Keratinocyte (primary cell): ENCODE measurements at regions not wholly inside any gene's neighbourhood (a gene's known extent, or its start where the extent isn't known, plus 50 kb on each side); places are given as distances from the start of the nearest gene placed in this dataset.

ENCODE experiments used
- DNase-seq: peaks from one replicate; pipeline ENCODE4 v3.0.0-alpha.2; 2011; ENCODE audit warnings: low read depth, missing footprints, low spot score
- FAIRE-seq: peaks from 2 replicates; lab custom pipeline; 2011; peaks lifted over from hg19 to GRCh38; lab: Jason Lieb, UNC
- H2AFZ ChIP-seq: 2 replicates; pipeline ENCODE4 v1.6.0; 2012; ENCODE audit warnings: low read length, control low read depth, inconsistent platforms; ENCODE audit not compliant: control insufficient read depth
- H3K27ac ChIP-seq: 2 replicates; pipeline ENCODE4 v1.5.1; 2011; ENCODE audit warnings: low read length; ENCODE audit not compliant: control insufficient read depth, insufficient read depth
- H3K27me3 ChIP-seq: 3 replicates; pipeline ENCODE4 v1.6.0; 2011; ENCODE audit warnings: low read length; ENCODE audit not compliant: control insufficient read depth, insufficient read depth; ENCODE audit errors: extremely low read depth
- H3K36me3 ChIP-seq, 2 experiments: 2 replicates in 1 of 2; 3 replicates in 1 of 2; pipeline ENCODE4 v1.5.1; 2011; ENCODE audit warnings: low read length in 2 of 2, mild to moderate bottlenecking in 1 of 2; ENCODE audit not compliant: control insufficient read depth in 2 of 2, insufficient read depth in 2 of 2; ENCODE audit errors: extremely low read depth in 1 of 2
- H3K4me1 ChIP-seq: 3 replicates; pipeline ENCODE4 v1.5.1; 2011; ENCODE audit warnings: low read length; ENCODE audit not compliant: control insufficient read depth, insufficient read depth; ENCODE audit errors: extremely low read depth
- H3K4me2 ChIP-seq: 3 replicates; pipeline ENCODE4 v1.6.0; 2011; ENCODE audit warnings: low read depth, low read length; ENCODE audit not compliant: control insufficient read depth, insufficient read depth; ENCODE audit errors: extremely low read depth
- H3K4me3 ChIP-seq, 3 experiments: fragments of 200-600 bp in 1 of 3; sonication (generic) in 1 of 3; 2 replicates in 2 of 3; 3 replicates in 1 of 3; pipeline ENCODE4 v1.5.1; 2011 to 2016; ENCODE audit warnings: low read length in 3 of 3, mild to moderate bottlenecking in 3 of 3, control low read depth in 2 of 3, inconsistent platforms in 1 of 3, low read depth in 1 of 3, mixed read lengths in 1 of 3, mixed run types in 1 of 3, moderate library complexity in 1 of 3; ENCODE audit not compliant: control insufficient read depth in 2 of 3, insufficient read depth in 2 of 3; ENCODE audit errors: extremely low read depth in 1 of 3
- H3K79me2 ChIP-seq: 2 replicates; pipeline ENCODE4 v1.6.0; 2012; ENCODE audit warnings: low read length; ENCODE audit not compliant: control insufficient read depth, insufficient read depth
- H3K9ac ChIP-seq: 3 replicates; pipeline ENCODE4 v1.6.0; 2011; ENCODE audit warnings: low read length; ENCODE audit not compliant: control insufficient read depth, insufficient read depth; ENCODE audit errors: extremely low read depth
- H3K9me1 ChIP-seq: 3 replicates; pipeline ENCODE4 v1.6.0; 2011; ENCODE audit warnings: low read length; ENCODE audit not compliant: control insufficient read depth, insufficient read depth; ENCODE audit errors: extremely low read depth
- H3K9me3 ChIP-seq: 2 replicates; pipeline ENCODE4 v1.5.1; 2012; ENCODE audit warnings: low read depth, low read length; ENCODE audit not compliant: control insufficient read depth
- H4K20me1 ChIP-seq: 3 replicates; pipeline ENCODE4 v1.6.0; 2011; ENCODE audit warnings: low read length; ENCODE audit not compliant: control insufficient read depth, insufficient read depth; ENCODE audit errors: extremely low read depth
- CTCF ChIP-seq, 3 experiments: IDR thresholded peaks in 1 of 3; conservative IDR thresholded peaks in 1 of 3; optimal IDR thresholded peaks in 1 of 3; 2 replicates in 2 of 3; 3 replicates in 1 of 3; pipeline versions ENCODE3 to v1.5.1; 2011; ENCODE audit warnings: low read length in 3 of 3, mild to moderate bottlenecking in 3 of 3, moderate library complexity in 2 of 3, control low read depth in 1 of 3, inconsistent platforms in 1 of 3; ENCODE audit not compliant: insufficient read depth in 2 of 3; ENCODE audit errors: extremely low read depth in 1 of 3
- EZH2 ChIP-seq: IDR thresholded peaks from one replicate; pipeline ENCODE4 v1.6.1; 2012; ENCODE audit warnings: inconsistent platforms, mild to moderate bottlenecking, low read length, moderate library complexity
- dilution Hi-C: fragments of 300-500 bp; cut with MboI; formaldehyde crosslinking; loops from one replicate; pipeline ENCODE4 v1.7.0; 2020; ENCODE audit warnings: low sequenced_read_pairs; ENCODE audit not compliant: extremely low pct_ligation_motif_present

GRCh38 chr2:155030296-155030695 is 331.8 kb downstream of the KCNJ3 start:
- Histone ChIP-seq H2AFZ (no peak overlapping the region), H3K27ac (no peak overlapping the region), H3K4me1 (no peaks in the 10 kb centered on the region), H3K79me2 (no peaks in the 10 kb centered on the region), H3K4me2 (no peak overlapping the region), H3K9me3 (no peaks in the 10 kb centered on the region), H4K20me1 (no peaks in the 10 kb centered on the region), H3K9me1 (no peaks in the 10 kb centered on the region), H3K4me3 (no peak overlapping the region), H3K36me3 (no peaks in the 10 kb centered on the region), H3K27me3 (no peaks in the 10 kb centered on the region), H3K9ac (no peak overlapping the region)
- TF ChIP-seq EZH2, result no peak
- dilution Hi-C loops, result no loop called here
- FAIRE-seq, result no peak
- no peak for DNase-seq

GRCh38 chr2:155026651-155027174 is 328.2 kb downstream of the KCNJ3 start:
- H3K9me1 ChIP-seq, result no peaks in the 10 kb centered on the region
- H3K27ac ChIP-seq, result no peak overlapping the region
- DNase-seq (no peak), FAIRE-seq (no peak)
- H2AFZ ChIP-seq, result no peak overlapping the region
- no peaks in the 10 kb centered on the region for H3K27me3 ChIP-seq
- H3K4me3 ChIP-seq, result no peak overlapping the region
- H3K9ac ChIP-seq, result no peak overlapping the region
- no peaks in the 10 kb centered on the region for H3K4me1 ChIP-seq
- no peaks in the 10 kb centered on the region for H3K79me2 ChIP-seq
- no peak overlapping the region for H3K4me2 ChIP-seq
- dilution Hi-C loops, result no loop called here
- no peaks in the 10 kb centered on the region for H3K36me3 ChIP-seq
- TF ChIP-seq CTCF (optimal IDR thresholded peaks at IDR 0.05 in 1 of 3, IDR thresholded peaks at IDR 0.05 in 1 of 3, conservative IDR thresholded peaks at IDR 0.05 in 1 of 3; ENCODE audit: extremely low read depth in 1 of 3, insufficient read depth in 2 of 3, low read length in 3 of 3) (no peak), EZH2 (no peak)
- no peaks in the 10 kb centered on the region for H4K20me1 ChIP-seq
- H3K9me3 ChIP-seq, result no peaks in the 10 kb centered on the region

GRCh38 chr2:155023674-155024073 is 325.2 kb downstream of the KCNJ3 start:
- Histone ChIP-seq H3K9ac (no peak overlapping the region), H3K27ac (no peak overlapping the region), H2AFZ (no peak overlapping the region), H3K4me3 (no peak overlapping the region), H3K9me3 (no peaks in the 10 kb centered on the region), H3K36me3 (no peaks in the 10 kb centered on the region), H3K4me1 (no peaks in the 10 kb centered on the region), H3K4me2 (no peak overlapping the region), H3K79me2 (no peaks in the 10 kb centered on the region), H3K9me1 (no peaks in the 10 kb centered on the region), H4K20me1 (no peaks in the 10 kb centered on the region), H3K27me3 (no peaks in the 10 kb centered on the region)
- dilution Hi-C loops, result no loop called here
- TF ChIP-seq EZH2 (no peak), CTCF (optimal IDR thresholded peaks at IDR 0.05 in 1 of 3, IDR thresholded peaks at IDR 0.05 in 1 of 3, conservative IDR thresholded peaks at IDR 0.05 in 1 of 3; ENCODE audit: extremely low read depth in 1 of 3, insufficient read depth in 2 of 3, low read length in 3 of 3) (no peak)
- FAIRE-seq (no peak), DNase-seq (no peak)
